Stromal cell of bone marrow (primary cell): ENCODE measurements at regions not wholly inside any gene's neighbourhood (a gene's known extent, or its start where the extent isn't known, plus 50 kb on each side); places are given as distances from the start of the nearest gene placed in this dataset.

Experiments used
- DNase-seq: peaks from one replicate; pipeline ENCODE4 v3.0.0-alpha.2; 2012; ENCODE audit warnings: low read depth

GRCh38 chr5:96067894-96068614 lies 106.4 kb upstream of the ELL2 start:
- no peak for DNase-seq

- no peak for DNase-seq
Measured at GRCh38 chr5:96067251-96067650, 105.6 kb upstream of the ELL2 start.

- DNase-seq, result no peak
Measured at GRCh38 chr5:96066386-96066719, 104.7 kb upstream of the ELL2 start.

- DNase-seq, result no peak
Measured at GRCh38 chr5:96065685-96066385, 104.2 kb upstream of the ELL2 start.

- DNase-seq, result no peak
Measured at GRCh38 chr5:96064877-96065276, 103.2 kb upstream of the ELL2 start.

- no peak for DNase-seq
Measured at GRCh38 chr5:96062836-96063235, 101.2 kb upstream of the ELL2 start.

- DNase-seq, result no peak
Measured at GRCh38 chr5:96058084-96058483, 96.4 kb upstream of the ELL2 start.

GRCh38 chr5:96054311-96055030 lies 92.8 kb upstream of the ELL2 start:
- DNase-seq, result no peak

GRCh38 chr5:96053063-96053735 lies 91.5 kb upstream of the ELL2 start:
- DNase-seq, result no peak

GRCh38 chr5:96052374-96052773 lies 90.7 kb upstream of the ELL2 start:
- DNase-seq, result no peak

GRCh38 chr5:96051401-96051830 lies 89.8 kb upstream of the ELL2 start:
- DNase-seq, result no peak

- no peak for DNase-seq
Measured at GRCh38 chr5:96050273-96050880, 88.7 kb upstream of the ELL2 start.

- peak; percentile 54 for DNase-seq
Measured at GRCh38 chr5:96049398-96050272, 88.0 kb upstream of the ELL2 start.

- DNase-seq, result no peak
Measured at GRCh38 chr5:96048763-96049162, 87.1 kb upstream of the ELL2 start.

GRCh38 chr5:96045888-96046287 lies 84.2 kb upstream of the ELL2 start:
- DNase-seq, result no peak

GRCh38 chr5:96043446-96043845 lies 81.8 kb upstream of the ELL2 start:
- no peak for DNase-seq

GRCh38 chr5:96037128-96037527 lies 75.5 kb upstream of the ELL2 start:
- peak; percentile 36 for DNase-seq

GRCh38 chr5:96036301-96036700 lies 74.7 kb upstream of the ELL2 start:
- no peak for DNase-seq

- DNase-seq, result no peak
Measured at GRCh38 chr5:96035796-96036195, 74.1 kb upstream of the ELL2 start.

- no peak for DNase-seq
Measured at GRCh38 chr5:96033116-96033515, 71.5 kb upstream of the ELL2 start.

GRCh38 chr5:96031811-96032261 lies 70.2 kb upstream of the ELL2 start:
- DNase-seq, result peak; percentile 48
